ENCODE measurements at regions not wholly inside any gene's neighbourhood (a gene's known extent, or its start where the extent isn't known, plus 50 kb on each side); places are given as distances from the start of the nearest gene placed in this dataset.

DNA sequence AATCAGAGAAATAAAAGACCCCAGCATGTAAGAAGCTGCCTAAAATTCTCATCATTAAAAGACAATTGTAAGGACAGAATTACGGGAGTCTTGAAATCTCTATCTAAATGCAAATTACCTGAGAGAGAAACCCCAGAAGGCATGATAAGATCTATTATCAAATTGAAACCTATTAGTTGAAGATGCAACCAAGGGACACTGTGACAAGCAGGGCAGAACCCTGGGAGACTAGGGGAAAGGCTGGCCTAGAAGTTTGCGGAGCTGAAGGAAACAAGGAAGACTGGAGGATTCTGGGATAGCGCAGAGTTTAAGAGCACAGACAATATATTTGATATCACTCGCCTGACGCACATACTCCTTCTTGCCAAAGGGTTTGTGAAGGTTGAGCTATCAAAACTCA lies 319.5 kb upstream of the CHAC2 start:
- Histone ChIP-seq H3K4me3 (no peak overlapping the region), H3K4me2 (no peak overlapping the region), H3K27ac (no peak overlapping the region), H3K4me1 (no peaks in the 10 kb centered on the region), H3K9me3 (no peaks in the 10 kb centered on the region)
- 71% methylated on average over 5 of the region's 5 CpGs for WGBS (ENCODE audit: missing lambda C conversion rate)
- DNase-seq (ENCODE audit: low read depth in 1 of 2, low spot score in 1 of 2) (no peak), FAIRE-seq (no peak), ATAC-seq (no peak)
- CTCF ChIA-PET: interaction anchor here (1.3 kb wide), 1 partner anchor 25 kb away, joined by 3 read pairs; no protein-coding TSS in a partner anchor
- no peak for TF ChIP-seq JUNB (IDR thresholded peaks at IDR 0.05)
- TF ChIP-seq ZNF302 (CRISPR knock-in tag; IDR thresholded peaks at IDR 0.05): no peak
- TF ChIP-seq, protein P1, sequence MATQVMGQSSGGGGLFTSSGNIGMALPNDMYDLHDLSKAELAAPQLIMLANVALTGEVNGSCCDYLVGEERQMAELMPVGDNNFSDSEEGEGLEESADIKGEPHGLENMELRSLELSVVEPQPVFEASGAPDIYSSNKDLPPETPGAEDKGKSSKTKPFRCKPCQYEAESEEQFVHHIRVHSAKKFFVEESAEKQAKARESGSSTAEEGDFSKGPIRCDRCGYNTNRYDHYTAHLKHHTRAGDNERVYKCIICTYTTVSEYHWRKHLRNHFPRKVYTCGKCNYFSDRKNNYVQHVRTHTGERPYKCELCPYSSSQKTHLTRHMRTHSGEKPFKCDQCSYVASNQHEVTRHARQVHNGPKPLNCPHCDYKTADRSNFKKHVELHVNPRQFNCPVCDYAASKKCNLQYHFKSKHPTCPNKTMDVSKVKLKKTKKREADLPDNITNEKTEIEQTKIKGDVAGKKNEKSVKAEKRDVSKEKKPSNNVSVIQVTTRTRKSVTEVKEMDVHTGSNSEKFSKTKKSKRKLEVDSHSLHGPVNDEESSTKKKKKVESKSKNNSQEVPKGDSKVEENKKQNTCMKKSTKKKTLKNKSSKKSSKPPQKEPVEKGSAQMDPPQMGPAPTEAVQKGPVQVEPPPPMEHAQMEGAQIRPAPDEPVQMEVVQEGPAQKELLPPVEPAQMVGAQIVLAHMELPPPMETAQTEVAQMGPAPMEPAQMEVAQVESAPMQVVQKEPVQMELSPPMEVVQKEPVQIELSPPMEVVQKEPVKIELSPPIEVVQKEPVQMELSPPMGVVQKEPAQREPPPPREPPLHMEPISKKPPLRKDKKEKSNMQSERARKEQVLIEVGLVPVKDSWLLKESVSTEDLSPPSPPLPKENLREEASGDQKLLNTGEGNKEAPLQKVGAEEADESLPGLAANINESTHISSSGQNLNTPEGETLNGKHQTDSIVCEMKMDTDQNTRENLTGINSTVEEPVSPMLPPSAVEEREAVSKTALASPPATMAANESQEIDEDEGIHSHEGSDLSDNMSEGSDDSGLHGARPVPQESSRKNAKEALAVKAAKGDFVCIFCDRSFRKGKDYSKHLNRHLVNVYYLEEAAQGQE (IDR thresholded peaks at IDR 0.05): no peak
- TF ChIP-seq, protein P2, sequence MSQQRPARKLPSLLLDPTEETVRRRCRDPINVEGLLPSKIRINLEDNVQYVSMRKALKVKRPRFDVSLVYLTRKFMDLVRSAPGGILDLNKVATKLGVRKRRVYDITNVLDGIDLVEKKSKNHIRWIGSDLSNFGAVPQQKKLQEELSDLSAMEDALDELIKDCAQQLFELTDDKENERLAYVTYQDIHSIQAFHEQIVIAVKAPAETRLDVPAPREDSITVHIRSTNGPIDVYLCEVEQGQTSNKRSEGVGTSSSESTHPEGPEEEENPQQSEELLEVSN (IDR thresholded peaks at IDR 0.05; ENCODE audit: borderline replicate concordance, low read depth): no peak
- TF ChIP-seq, protein P3, sequence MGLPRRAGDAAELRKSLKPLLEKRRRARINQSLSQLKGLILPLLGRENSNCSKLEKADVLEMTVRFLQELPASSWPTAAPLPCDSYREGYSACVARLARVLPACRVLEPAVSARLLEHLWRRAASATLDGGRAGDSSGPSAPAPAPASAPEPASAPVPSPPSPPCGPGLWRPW (IDR thresholded peaks at IDR 0.05): no peak
- TF ChIP-seq FOSB (CRISPR knock-in tag; IDR thresholded peaks at IDR 0.05): no peak
- TF ChIP-seq JUN (IDR thresholded peaks at IDR 0.05): no peak
- no peak for TF ChIP-seq KDM1A (IDR thresholded peaks at IDR 0.05; ENCODE audit: low read depth)
- no peak for TF ChIP-seq KDM5A (IDR thresholded peaks at IDR 0.05)
- TF ChIP-seq POLR2A (IDR thresholded peaks at IDR 0.05; ENCODE audit: low read length): no peak
- no peak for TF ChIP-seq EP300 (IDR thresholded peaks at IDR 0.05)
- no peak for TF ChIP-seq MYC (IDR thresholded peaks at IDR 0.05; ENCODE audit: borderline replicate concordance, low read length)
- no peak for TF ChIP-seq CEBPB (IDR thresholded peaks at IDR 0.05)
- no peak for TF ChIP-seq MAZ (IDR thresholded peaks at IDR 0.05; ENCODE audit: borderline replicate concordance, low read depth, low read length)
- TF ChIP-seq ZSCAN20 (CRISPR knock-in tag; IDR thresholded peaks at IDR 0.05): no peak
- no peak for TF ChIP-seq HOXB13 (CRISPR knock-in tag; IDR thresholded peaks at IDR 0.05; ENCODE audit: low read depth)
- TF ChIP-seq BHLHE40 (IDR thresholded peaks at IDR 0.05; ENCODE audit: low read depth, low read length): no peak
- no peak for TF ChIP-seq ELK1 (IDR thresholded peaks at IDR 0.05; ENCODE audit: low read depth, low read length)
- POLR2A ChIA-PET: no interaction called here

- WGBS (ENCODE audit: missing lambda C conversion rate): 39% methylated on average over 7 of the region's 7 CpGs
- 0 out of 6 replicates have a peak, but pooled peaks of 1 of the 2 experiments have one; percentile 50 for ATAC-seq
- TF ChIP-seq FOSL2 (IDR thresholded peaks at IDR 0.05) (no peak), FOSL2 (CRISPR knock-in tag; IDR thresholded peaks at IDR 0.05) (no peak), CBX2 (IDR thresholded peaks at IDR 0.05; ENCODE audit: borderline replicate concordance, low read depth) (no peak), ESRRA (IDR thresholded peaks at IDR 0.05; ENCODE audit: borderline replicate concordance, low read length) (no peak), CBX8 (IDR thresholded peaks at IDR 0.05) (no peak), EP300 (IDR thresholded peaks at IDR 0.05) (no peak), MAX (IDR thresholded peaks at IDR 0.05) (no peak), HOXB13 (CRISPR knock-in tag; IDR thresholded peaks at IDR 0.05; ENCODE audit: low read depth) (no peak), FOSB (CRISPR knock-in tag; IDR thresholded peaks at IDR 0.05) (no peak), ZC3H11A (IDR thresholded peaks at IDR 0.05) (no peak), KDM1A (IDR thresholded peaks at IDR 0.05; ENCODE audit: low read depth) (no peak), NPAS2 (CRISPR knock-in tag; IDR thresholded peaks at IDR 0.05; ENCODE audit: borderline replicate concordance) (no peak)
- TF ChIP-seq, protein P4, sequence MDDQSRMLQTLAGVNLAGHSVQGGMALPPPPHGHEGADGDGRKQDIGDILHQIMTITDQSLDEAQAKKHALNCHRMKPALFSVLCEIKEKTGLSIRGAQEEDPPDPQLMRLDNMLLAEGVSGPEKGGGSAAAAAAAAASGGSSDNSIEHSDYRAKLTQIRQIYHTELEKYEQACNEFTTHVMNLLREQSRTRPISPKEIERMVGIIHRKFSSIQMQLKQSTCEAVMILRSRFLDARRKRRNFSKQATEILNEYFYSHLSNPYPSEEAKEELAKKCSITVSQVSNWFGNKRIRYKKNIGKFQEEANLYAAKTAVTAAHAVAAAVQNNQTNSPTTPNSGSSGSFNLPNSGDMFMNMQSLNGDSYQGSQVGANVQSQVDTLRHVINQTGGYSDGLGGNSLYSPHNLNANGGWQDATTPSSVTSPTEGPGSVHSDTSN (IDR thresholded peaks at IDR 0.05): no peak
- H3K4me1 ChIP-seq: no peaks in the 10 kb centered on the region
- H3K27ac ChIP-seq: no peak overlapping the region
- no peak overlapping the region for H3K4me3 ChIP-seq
- ChIA-PET POLR2A (no interaction called here), CTCF (interaction anchor here (0.6 kb wide), 1 partner anchor 49 kb away, joined by 3 read pairs; no protein-coding TSS in a partner anchor)
- H3K9me3 ChIP-seq: no peaks in the 10 kb centered on the region
- no peak for DNase-seq (ENCODE audit: low read depth in 1 of 2, low spot score in 1 of 2)
- H3K4me2 ChIP-seq: no peak overlapping the region
- FAIRE-seq: no peak
These were observed 322.1 kb upstream of the CHAC2 start for GRCh38 chr2:53445383-53446070.

All from A549 (cell line).